Osteocyte (in vitro differentiated cells): ENCODE measurements at regions not wholly inside any gene's neighbourhood (a gene's known extent, or its start where the extent isn't known, plus 50 kb on each side); places are given as distances from the start of the nearest gene placed in this dataset.

Source experiments
- DNase-seq: peaks from one replicate; pipeline ENCODE4 v3.0.0; 2021; ENCODE audit warnings: mixed read lengths; ENCODE audit not compliant: unreplicated experiment; ENCODE audit errors: extremely low spot score
- H3K27ac Mint-ChIP-seq: one replicate; pipeline ENCODE4 v1.8.0; 2021; ENCODE audit warnings: mild to moderate bottlenecking, mixed read lengths; ENCODE audit not compliant: unreplicated experiment
- H3K27me3 Mint-ChIP-seq: one replicate; pipeline ENCODE4 v1.8.0; 2021; ENCODE audit warnings: mixed read lengths; ENCODE audit not compliant: unreplicated experiment
- H3K36me3 Mint-ChIP-seq: one replicate; pipeline ENCODE4 v1.8.0; 2021; ENCODE audit warnings: mixed read lengths; ENCODE audit not compliant: unreplicated experiment
- H3K4me1 Mint-ChIP-seq: one replicate; pipeline ENCODE4 v1.8.0; 2021; ENCODE audit warnings: mixed read lengths; ENCODE audit not compliant: unreplicated experiment
- H3K4me3 Mint-ChIP-seq: one replicate; pipeline ENCODE4 v1.8.0; 2021; ENCODE audit warnings: mild to moderate bottlenecking, moderate library complexity, mixed read lengths; ENCODE audit not compliant: unreplicated experiment
- H3K9me3 Mint-ChIP-seq: one replicate; pipeline ENCODE4 v1.8.0; 2021; ENCODE audit warnings: mixed read lengths; ENCODE audit not compliant: unreplicated experiment
- TF ChIP-seq, protein P1 (sequence below): fragments of 200-600 bp; sonication (generic); IDR thresholded peaks from 2 replicates; pipeline ENCODE4 v1.5.0; 2021; ENCODE audit warnings: antibody characterized with exemption, mild to moderate bottlenecking, moderate library complexity

DNA sequence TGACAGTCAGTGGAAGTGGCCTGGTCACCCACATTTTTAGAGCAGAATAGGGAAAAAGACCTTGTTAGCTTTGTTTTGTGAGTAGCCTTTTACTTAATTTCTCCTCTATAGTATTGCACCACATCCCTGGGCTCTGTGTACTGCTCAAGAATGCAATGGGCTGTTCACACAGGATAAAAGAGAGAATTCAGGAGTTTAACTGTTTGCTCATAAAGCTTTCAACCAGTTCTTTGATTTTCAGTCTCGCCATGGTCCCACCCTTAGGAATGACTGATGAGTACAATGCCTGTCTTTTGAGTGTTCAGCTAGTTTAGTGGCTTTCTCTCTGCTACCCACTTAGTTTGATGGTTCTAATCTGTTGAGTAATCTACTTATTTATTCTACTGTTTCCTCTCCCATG lies 129.7 kb downstream of the PLG start:
- no peak for DNase-seq
- Mint-ChIP-seq H3K27ac (no peak overlapping the region), H3K9me3 (no peaks in the 10 kb centered on the region), H3K4me3 (no peak overlapping the region), H3K36me3 (no peaks in the 10 kb centered on the region), H3K27me3 (no peaks in the 10 kb centered on the region), H3K4me1 (no peaks in the 10 kb centered on the region)
- TF ChIP-seq, protein P1, sequence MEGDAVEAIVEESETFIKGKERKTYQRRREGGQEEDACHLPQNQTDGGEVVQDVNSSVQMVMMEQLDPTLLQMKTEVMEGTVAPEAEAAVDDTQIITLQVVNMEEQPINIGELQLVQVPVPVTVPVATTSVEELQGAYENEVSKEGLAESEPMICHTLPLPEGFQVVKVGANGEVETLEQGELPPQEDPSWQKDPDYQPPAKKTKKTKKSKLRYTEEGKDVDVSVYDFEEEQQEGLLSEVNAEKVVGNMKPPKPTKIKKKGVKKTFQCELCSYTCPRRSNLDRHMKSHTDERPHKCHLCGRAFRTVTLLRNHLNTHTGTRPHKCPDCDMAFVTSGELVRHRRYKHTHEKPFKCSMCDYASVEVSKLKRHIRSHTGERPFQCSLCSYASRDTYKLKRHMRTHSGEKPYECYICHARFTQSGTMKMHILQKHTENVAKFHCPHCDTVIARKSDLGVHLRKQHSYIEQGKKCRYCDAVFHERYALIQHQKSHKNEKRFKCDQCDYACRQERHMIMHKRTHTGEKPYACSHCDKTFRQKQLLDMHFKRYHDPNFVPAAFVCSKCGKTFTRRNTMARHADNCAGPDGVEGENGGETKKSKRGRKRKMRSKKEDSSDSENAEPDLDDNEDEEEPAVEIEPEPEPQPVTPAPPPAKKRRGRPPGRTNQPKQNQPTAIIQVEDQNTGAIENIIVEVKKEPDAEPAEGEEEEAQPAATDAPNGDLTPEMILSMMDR = no peak

DNA sequence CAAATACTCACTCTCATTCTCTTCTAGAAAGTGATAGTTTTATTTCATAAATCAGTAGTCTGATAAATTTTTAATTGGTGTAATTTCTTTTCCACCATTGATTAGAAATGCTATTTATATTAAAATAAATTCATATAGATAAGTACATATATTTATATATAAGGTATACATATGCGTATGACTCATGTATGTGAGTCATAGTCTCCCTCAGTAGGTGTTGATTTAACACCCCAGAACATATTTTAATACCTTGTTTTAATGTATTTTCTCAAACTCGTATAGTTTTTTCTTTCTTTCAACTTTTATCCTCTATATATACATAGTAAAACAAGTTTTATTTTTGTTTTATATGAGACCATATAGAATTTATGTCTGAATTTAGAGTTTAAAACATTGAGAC lies 130.4 kb downstream of the PLG start:
- Mint-ChIP-seq H3K9me3 (no peaks in the 10 kb centered on the region), H3K4me3 (no peak overlapping the region), H3K27ac (no peak overlapping the region), H3K36me3 (no peaks in the 10 kb centered on the region), H3K27me3 (no peaks in the 10 kb centered on the region), H3K4me1 (no peaks in the 10 kb centered on the region)
- TF ChIP-seq, protein P1 = no peak
- no peak for DNase-seq

DNA sequence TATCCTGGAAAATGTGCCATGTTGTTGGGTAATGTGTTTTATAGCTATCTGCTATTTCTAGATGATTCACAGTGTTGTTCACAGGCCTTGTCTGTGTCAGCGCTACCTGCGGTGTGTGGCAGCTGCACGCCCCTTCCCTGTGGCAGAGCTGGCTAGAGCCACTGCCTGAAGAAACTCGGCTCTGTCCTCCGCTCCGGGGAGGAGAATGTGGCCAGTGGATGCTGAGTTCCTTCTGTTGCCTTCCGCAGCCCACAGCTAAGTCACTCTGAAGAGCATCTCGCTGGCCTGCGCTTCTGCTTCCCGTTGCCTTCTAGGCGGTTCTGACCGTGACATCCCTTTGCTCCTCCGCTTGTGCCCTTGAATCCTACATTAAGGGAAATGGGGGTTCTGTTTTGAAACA lies 135.1 kb downstream of the PLG start:
- Mint-ChIP-seq H3K4me3 (no peak overlapping the region), H3K9me3 (peaks cover 3% of the 10 kb centered on the region), H3K4me1 (no peaks in the 10 kb centered on the region), H3K27me3 (no peaks in the 10 kb centered on the region), H3K36me3 (no peaks in the 10 kb centered on the region), H3K27ac (no peak overlapping the region)
- TF ChIP-seq, protein P1 = no peak
- DNase-seq = no peak

DNA sequence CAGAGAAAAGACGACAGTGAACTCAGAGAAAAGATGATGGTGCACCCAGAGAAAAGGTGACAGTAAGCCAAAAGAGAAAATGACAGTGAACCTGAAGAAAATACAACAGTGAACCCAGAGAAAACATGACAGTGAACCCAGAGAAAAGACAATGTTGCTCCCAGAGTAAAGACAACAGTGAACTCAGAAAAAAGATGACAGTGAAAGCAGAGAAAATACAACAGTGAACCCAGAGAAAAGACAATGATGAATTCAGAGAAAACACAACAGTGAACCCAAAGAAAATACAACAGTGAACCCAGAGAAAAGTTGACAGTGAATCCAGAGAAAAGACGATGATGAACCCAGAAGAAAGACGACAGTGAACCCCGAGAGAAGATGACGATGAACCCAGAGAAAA lies 140.5 kb upstream of the MAP3K4 start:
- no peak overlapping the region for H3K27ac Mint-ChIP-seq
- no peaks in the 10 kb centered on the region for H3K9me3 Mint-ChIP-seq
- no peak overlapping the region for H3K4me3 Mint-ChIP-seq
- no peaks in the 10 kb centered on the region for H3K27me3 Mint-ChIP-seq
- H3K36me3 Mint-ChIP-seq = no peaks in the 10 kb centered on the region
- H3K4me1 Mint-ChIP-seq = no peaks in the 10 kb centered on the region
- no peak for DNase-seq
- TF ChIP-seq, protein P1 = no peak

DNA sequence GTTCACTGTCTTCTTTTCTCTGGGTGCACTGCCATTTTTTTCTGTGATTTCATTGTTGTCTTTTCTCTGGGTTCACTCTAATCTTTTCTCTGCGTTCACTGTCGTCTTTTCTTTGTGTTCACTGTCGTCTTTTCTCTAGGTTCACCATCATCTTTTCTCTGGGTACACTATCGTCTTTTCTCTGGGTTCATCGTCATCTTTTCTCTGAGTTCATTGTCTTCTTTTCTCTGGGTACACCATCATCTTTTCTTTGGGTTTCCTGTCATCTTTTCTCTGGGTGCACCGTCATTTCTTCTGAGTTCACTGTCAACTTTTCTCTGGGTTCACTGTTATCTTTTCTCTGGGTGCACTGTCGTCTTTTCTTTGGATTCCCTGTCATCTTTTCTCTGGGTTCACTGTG lies 137.6 kb upstream of the MAP3K4 start:
- no peaks in the 10 kb centered on the region for H3K9me3 Mint-ChIP-seq
- no peaks in the 10 kb centered on the region for H3K4me1 Mint-ChIP-seq
- no peaks in the 10 kb centered on the region for H3K36me3 Mint-ChIP-seq
- no peak overlapping the region for H3K4me3 Mint-ChIP-seq
- H3K27me3 Mint-ChIP-seq = no peaks in the 10 kb centered on the region
- TF ChIP-seq, protein P1 = no peak
- DNase-seq = no peak
- no peak overlapping the region for H3K27ac Mint-ChIP-seq
